Suprapubic skin (tissue), 3 donors: ENCODE measurements at regions not wholly inside any gene's neighbourhood (a gene's known extent, or its start where the extent isn't known, plus 50 kb on each side); places are given as distances from the start of the nearest gene placed in this dataset.

Experiments used
- CTCF ChIP-seq, 2 donors: fragments of 200-600 bp in 1 of 2; fragments of 450-650 bp in 1 of 2; sonication (generic) in 1 of 2; IDR thresholded peaks; one replicate each; pipeline ENCODE4 v1.5.1; 2016 to 2019; ENCODE audit warnings: antibody characterized with exemption in 2 of 2, mild to moderate bottlenecking in 1 of 2, moderate library complexity in 1 of 2
- POLR2A ChIP-seq, 2 donors: fragments of 450-650 bp; IDR thresholded peaks; one replicate each; pipeline ENCODE4 v1.6.1; 2017; ENCODE audit warnings: antibody characterized with exemption in 2 of 2, mild to moderate bottlenecking in 2 of 2, moderate library complexity in 2 of 2

GRCh38 chr2:217421834-217422233 is 562.0 kb upstream of the TNP1 start:
- TF ChIP-seq CTCF (IDR thresholded peaks at IDR 0.05) (no peak), POLR2A (IDR thresholded peaks at IDR 0.05) (no peak)
